ENCODE measurements at regions not wholly inside any gene's neighbourhood (a gene's known extent, or its start where the extent isn't known, plus 50 kb on each side); places are given as distances from the start of the nearest gene placed in this dataset.

DNA sequence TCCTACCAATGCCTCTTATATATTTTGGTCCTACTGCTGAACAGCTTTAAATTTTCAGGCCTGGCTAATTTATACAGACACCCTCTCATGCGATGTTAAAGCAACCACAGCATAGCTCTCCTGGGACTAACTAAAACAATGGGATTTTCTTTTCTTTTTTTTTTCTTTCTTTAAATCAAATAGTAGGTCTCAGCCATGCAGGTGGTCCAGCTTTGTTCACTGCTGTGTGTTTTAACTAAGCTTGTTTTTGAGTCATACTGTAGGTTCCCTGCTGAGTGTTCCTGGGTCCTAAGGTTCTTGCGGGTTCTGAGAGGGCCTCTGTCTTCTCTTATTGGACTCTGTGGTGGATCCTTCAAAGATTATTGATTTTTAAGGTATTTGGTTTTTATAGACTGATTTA, 113.1 kb upstream of the SORCS1 start:
- H3K4me1 Mint-ChIP-seq, result no peaks in the 10 kb centered on the region
- H3K4me3 Mint-ChIP-seq, result no peak overlapping the region
- DNase-seq (no peak), ATAC-seq (ENCODE audit: low read depth) (no peak)
- intact Hi-C loops (cut with micrococcal nuclease), result no loop called here
- ChIA-PET CTCF (no interaction called here), POLR2A (no interaction called here)
- no peaks in the 10 kb centered on the region for H3K36me3 Mint-ChIP-seq (ENCODE audit: low read depth)
- no peak overlapping the region for H3K27ac Mint-ChIP-seq
- H3K9me3 Mint-ChIP-seq, result peaks cover 5% of the 10 kb centered on the region
- TF ChIP-seq, protein P1, sequence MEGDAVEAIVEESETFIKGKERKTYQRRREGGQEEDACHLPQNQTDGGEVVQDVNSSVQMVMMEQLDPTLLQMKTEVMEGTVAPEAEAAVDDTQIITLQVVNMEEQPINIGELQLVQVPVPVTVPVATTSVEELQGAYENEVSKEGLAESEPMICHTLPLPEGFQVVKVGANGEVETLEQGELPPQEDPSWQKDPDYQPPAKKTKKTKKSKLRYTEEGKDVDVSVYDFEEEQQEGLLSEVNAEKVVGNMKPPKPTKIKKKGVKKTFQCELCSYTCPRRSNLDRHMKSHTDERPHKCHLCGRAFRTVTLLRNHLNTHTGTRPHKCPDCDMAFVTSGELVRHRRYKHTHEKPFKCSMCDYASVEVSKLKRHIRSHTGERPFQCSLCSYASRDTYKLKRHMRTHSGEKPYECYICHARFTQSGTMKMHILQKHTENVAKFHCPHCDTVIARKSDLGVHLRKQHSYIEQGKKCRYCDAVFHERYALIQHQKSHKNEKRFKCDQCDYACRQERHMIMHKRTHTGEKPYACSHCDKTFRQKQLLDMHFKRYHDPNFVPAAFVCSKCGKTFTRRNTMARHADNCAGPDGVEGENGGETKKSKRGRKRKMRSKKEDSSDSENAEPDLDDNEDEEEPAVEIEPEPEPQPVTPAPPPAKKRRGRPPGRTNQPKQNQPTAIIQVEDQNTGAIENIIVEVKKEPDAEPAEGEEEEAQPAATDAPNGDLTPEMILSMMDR (IDR thresholded peaks at IDR 0.05), result no peak
- H3K27me3 Mint-ChIP-seq, result no peaks in the 10 kb centered on the region

DNA sequence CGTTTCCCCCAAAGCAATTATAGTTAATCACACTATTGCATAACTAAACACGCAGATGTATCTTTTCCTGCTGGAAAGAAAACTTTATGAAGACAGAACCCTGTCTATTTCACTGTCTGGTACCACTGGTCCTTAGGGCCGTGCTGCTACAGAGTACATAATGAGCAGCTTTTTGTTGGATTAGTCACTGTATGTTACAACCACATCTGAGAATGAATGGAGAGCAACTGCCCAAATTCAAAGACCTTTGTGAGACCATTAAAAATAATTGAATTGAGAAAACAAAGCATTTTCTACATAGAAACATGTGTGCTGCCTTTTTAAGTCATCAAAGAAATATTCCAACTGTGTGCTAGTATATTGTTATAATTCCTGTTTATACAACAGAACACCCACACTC, 111.3 kb upstream of the SORCS1 start:
- ChIA-PET POLR2A (no interaction called here), CTCF (no interaction called here)
- TF ChIP-seq, protein P1 (IDR thresholded peaks at IDR 0.05), result no peak
- Mint-ChIP-seq H3K27me3 (no peaks in the 10 kb centered on the region), H3K4me3 (no peak overlapping the region), H3K36me3 (ENCODE audit: low read depth) (no peaks in the 10 kb centered on the region), H3K9me3 (no peaks in the 10 kb centered on the region), H3K4me1 (no peaks in the 10 kb centered on the region), H3K27ac (no peak overlapping the region)
- ATAC-seq (ENCODE audit: low read depth) (no peak), DNase-seq (no peak)
- intact Hi-C loops (cut with micrococcal nuclease), result no loop called here

- intact Hi-C loops (cut with micrococcal nuclease), result no loop called here
- no peak for ATAC-seq (ENCODE audit: low read depth)
- H3K27ac Mint-ChIP-seq, result no peak overlapping the region
- no peaks in the 10 kb centered on the region for H3K4me1 Mint-ChIP-seq
- H3K4me3 Mint-ChIP-seq, result no peak overlapping the region
- H3K9me3 Mint-ChIP-seq, result peaks cover 6% of the 10 kb centered on the region
- POLR2A ChIA-PET, result no interaction called here
- H3K36me3 Mint-ChIP-seq (ENCODE audit: low read depth), result no peaks in the 10 kb centered on the region
- no peaks in the 10 kb centered on the region for H3K27me3 Mint-ChIP-seq
- CTCF ChIA-PET, result no interaction called here
- TF ChIP-seq, protein P1 (IDR thresholded peaks at IDR 0.05), result no peak
- no peak for DNase-seq
These were observed 105.1 kb upstream of the SORCS1 start for GRCh38 chr10:107269626-107270025.

- peaks cover 6% of the 10 kb centered on the region for H3K9me3 Mint-ChIP-seq
- no peaks in the 10 kb centered on the region for H3K4me1 Mint-ChIP-seq
- no peaks in the 10 kb centered on the region for H3K27me3 Mint-ChIP-seq
- no peaks in the 10 kb centered on the region for H3K36me3 Mint-ChIP-seq (ENCODE audit: low read depth)
- no peak overlapping the region for H3K4me3 Mint-ChIP-seq
- intact Hi-C loops (cut with micrococcal nuclease), result no loop called here
- ATAC-seq (ENCODE audit: low read depth) (no peak), DNase-seq (no peak)
- no peak overlapping the region for H3K27ac Mint-ChIP-seq
- ChIA-PET CTCF (no interaction called here), POLR2A (no interaction called here)
- TF ChIP-seq, protein P1 (IDR thresholded peaks at IDR 0.05), result no peak
These were observed 100.2 kb upstream of the SORCS1 start for GRCh38 chr10:107264742-107265141.

GRCh38 chr10:107244122-107244521, 79.6 kb upstream of the SORCS1 start:
- intact Hi-C loops (cut with micrococcal nuclease), result no loop called here
- Mint-ChIP-seq H3K4me1 (no peaks in the 10 kb centered on the region), H3K27me3 (no peaks in the 10 kb centered on the region), H3K4me3 (no peak overlapping the region), H3K9me3 (peaks cover 2% of the 10 kb centered on the region), H3K27ac (no peak overlapping the region), H3K36me3 (ENCODE audit: low read depth) (no peaks in the 10 kb centered on the region)
- CTCF ChIA-PET, result no interaction called here
- no peak for ATAC-seq (ENCODE audit: low read depth)
- no peak for DNase-seq
- TF ChIP-seq, protein P1 (IDR thresholded peaks at IDR 0.05), result no peak
- POLR2A ChIA-PET, result no interaction called here
